Effector memory CD8-positive, alpha-beta T cell (primary cell): ENCODE measurements at regions not wholly inside any gene's neighbourhood (a gene's known extent, or its start where the extent isn't known, plus 50 kb on each side); places are given as distances from the start of the nearest gene placed in this dataset.

Experiments
- ATAC-seq: fragments of 150-1000 bp; cut with Tn5 transposase; replicated peaks from 2 replicates; pipeline ENCODE4 v1.10.0; 2021; ENCODE audit warnings: mild to moderate bottlenecking, moderate library complexity
- DNase-seq, 3 experiments: peaks; one replicate each; pipeline ENCODE4 v3.0.0; 2021
- H3K27ac Mint-ChIP-seq, 2 donors: one replicate each; pipeline ENCODE4 v1.8.0; 2022; ENCODE audit warnings: mild to moderate bottlenecking in 2 of 2, mixed read lengths in 2 of 2, moderate library complexity in 2 of 2
- H3K27me3 Mint-ChIP-seq, 2 donors: one replicate each; pipeline ENCODE4 v1.8.0; 2022; ENCODE audit warnings: mixed read lengths in 2 of 2
- H3K36me3 Mint-ChIP-seq: one replicate; pipeline ENCODE4 v1.8.0; 2022; ENCODE audit warnings: mild to moderate bottlenecking, moderate library complexity, mixed read lengths; ENCODE audit not compliant: insufficient read depth
- H3K4me1 Mint-ChIP-seq, 2 donors: one replicate each; pipeline ENCODE4 v1.8.0; 2022; ENCODE audit warnings: low read depth in 2 of 2, mixed read lengths in 2 of 2
- H3K4me3 Mint-ChIP-seq, 2 donors: one replicate each; pipeline ENCODE4 v1.8.0; 2022; ENCODE audit warnings: mild to moderate bottlenecking in 2 of 2, mixed read lengths in 2 of 2, moderate library complexity in 2 of 2
- H3K9me3 Mint-ChIP-seq, 2 donors: one replicate each; pipeline ENCODE4 v1.8.0; 2022; ENCODE audit warnings: mixed read lengths in 2 of 2

DNA sequence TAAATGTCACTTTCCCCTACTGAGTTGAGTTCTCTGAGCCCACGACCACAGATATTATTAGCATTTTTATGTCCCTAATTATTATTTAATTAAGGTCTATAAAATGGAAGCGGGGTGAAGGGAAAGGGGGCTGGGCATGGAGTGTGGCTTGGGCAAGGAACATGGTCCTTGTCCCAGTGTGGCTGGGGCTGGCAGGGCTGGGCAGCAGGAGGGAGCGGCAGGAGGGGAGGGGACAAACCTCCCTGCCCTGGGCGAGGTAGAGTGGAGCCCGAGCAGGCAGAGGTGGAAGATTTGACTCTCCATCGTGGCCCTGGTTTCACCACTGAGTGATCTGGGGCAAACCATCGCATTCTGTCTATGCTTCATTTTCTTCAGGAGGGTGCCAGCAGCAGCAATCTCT, 402.9 kb upstream of the C2CD4B start:
- DNase-seq: no peak
- H3K27me3 Mint-ChIP-seq: peaks cover 63 to 83% of the 10 kb centered on the region in 2 donors
- ATAC-seq: no peak
- no peaks in the 10 kb centered on the region for H3K4me1 Mint-ChIP-seq
- H3K4me3 Mint-ChIP-seq: no peak overlapping the region
- no peaks in the 10 kb centered on the region for H3K9me3 Mint-ChIP-seq
- no peak overlapping the region for H3K27ac Mint-ChIP-seq
- no peaks in the 10 kb centered on the region for H3K36me3 Mint-ChIP-seq

DNA sequence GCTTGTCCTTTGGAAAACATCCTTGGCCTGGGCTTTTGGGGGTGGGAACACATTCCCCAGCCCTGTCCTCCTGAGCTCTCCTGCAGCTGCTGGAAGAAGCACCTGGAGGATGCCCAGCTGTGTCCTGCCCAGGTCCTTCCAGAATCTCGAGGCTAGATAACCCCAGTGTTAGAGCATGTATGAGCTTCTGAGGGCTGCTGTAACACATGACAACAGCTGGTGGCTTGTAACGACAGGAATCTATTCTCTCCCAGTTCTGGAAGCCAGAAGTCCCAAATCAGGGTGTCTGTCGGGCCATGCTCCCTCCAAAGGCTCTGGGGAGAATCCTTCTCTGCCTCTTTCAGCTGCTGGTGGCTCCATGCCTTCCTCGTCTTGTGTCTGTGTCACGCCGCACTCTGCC, 403.6 kb upstream of the C2CD4B start:
- no peaks in the 10 kb centered on the region for H3K36me3 Mint-ChIP-seq
- no peaks in the 10 kb centered on the region for H3K9me3 Mint-ChIP-seq
- H3K27me3 Mint-ChIP-seq: peaks cover 63 to 83% of the 10 kb centered on the region in 2 donors
- ATAC-seq (no peak), DNase-seq (no peak)
- H3K4me1 Mint-ChIP-seq: no peaks in the 10 kb centered on the region
- H3K27ac Mint-ChIP-seq: no peak overlapping the region
- no peak overlapping the region for H3K4me3 Mint-ChIP-seq

DNA sequence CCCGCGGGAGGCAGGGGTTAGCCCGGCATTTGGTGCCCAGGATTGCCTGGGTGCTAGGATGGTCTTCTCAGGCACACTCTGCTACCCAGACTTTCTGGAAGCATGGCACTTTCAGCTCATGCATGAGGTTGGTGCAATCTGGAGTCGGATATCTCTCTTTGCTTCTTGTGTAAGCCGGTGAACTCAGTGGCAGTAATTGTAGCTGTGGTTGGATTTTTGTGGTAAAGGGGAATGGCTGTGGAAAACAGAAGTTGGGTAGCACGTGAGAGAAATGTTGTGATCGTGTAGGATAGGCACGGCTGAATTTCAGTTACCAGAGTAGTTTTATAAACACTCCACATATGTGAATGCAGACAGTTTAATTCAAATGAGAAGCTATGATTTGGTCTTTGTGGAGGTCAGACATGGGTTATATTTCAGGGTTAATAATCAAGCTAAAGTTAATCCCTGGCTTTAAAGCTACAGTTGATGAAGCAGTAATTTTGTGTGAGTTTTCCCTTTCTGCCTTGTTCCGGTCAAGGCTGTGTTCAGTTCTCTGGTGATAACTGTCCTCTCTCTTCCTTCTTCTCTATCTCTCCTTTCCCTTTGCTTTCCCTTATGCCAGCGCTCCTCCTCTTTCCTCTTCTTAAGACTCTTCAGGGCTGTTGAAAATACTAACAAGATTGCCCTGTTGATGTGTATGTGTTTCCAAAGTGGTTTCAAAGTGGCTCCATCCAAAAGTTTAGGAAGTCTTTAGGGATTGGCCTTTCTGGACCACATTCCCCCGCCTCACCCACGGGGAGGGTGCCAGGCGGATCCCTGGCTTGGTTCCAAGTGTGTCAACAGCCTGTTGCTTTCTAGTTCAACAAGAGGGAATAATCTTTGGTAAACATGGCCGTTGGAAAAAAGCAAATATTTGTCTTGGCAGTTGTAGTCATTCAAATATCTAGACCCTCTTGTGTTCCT, 404.6 kb upstream of the C2CD4B start:
- Mint-ChIP-seq H3K27me3 (peaks cover 62 to 77% of the 10 kb centered on the region in 2 donors), H3K4me1 (no peaks in the 10 kb centered on the region), H3K4me3 (no peak overlapping the region), H3K36me3 (no peaks in the 10 kb centered on the region), H3K9me3 (no peaks in the 10 kb centered on the region), H3K27ac (no peak overlapping the region)
- DNase-seq (no peak), ATAC-seq (no peak)

DNA sequence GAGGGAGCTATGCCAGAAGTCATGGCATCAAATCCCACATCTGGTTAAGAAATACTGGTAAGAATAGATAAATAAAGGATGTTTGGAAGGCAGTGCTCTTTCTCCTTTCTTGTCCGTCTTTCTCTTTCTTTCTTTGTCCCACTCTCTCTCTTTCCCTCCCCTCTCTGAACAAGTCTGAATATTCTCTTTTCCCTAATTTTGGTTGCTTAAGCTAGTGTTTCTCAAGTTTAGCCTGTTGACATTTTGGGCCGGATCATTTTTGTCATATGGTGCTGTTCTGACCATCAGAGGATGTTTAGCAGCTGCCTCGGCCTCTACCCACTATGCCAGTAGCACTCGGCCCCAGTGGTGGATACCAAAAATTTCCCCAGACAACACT, 405.3 kb upstream of the C2CD4B start:
- Mint-ChIP-seq H3K4me3 (no peak overlapping the region), H3K27ac (no peak overlapping the region)
- no peak for ATAC-seq

DNA sequence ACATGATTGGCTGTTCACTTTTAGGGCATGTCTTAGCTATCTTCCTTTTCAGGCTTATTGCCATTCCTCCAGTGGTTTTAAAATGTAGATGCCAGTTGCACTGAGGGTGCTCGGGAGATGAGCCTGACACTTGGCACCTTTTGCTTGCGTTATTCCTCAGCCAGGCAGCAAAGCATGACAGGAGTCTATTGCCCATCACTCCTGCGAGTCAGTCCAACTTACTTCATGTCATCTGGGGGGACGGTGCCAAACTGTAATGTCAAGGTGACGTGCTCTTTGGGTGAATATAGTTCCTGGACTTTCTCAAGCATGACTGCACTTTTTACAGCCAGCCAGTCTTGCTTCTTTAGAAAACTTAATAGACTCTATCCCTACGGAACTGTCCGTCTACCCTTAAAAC, 406.0 kb upstream of the C2CD4B start:
- Mint-ChIP-seq H3K27ac (no peak overlapping the region), H3K9me3 (no peaks in the 10 kb centered on the region), H3K36me3 (no peaks in the 10 kb centered on the region), H3K27me3 (peaks cover 57 to 66% of the 10 kb centered on the region in 2 donors), H3K4me3 (no peak overlapping the region), H3K4me1 (no peaks in the 10 kb centered on the region)
- no peak for ATAC-seq
- DNase-seq: no peak

More for the DNA sequence above, 405.3 kb upstream of the C2CD4B start:
- Mint-ChIP-seq H3K9me3 (no peaks in the 10 kb centered on the region), H3K27me3 (peaks cover 58 to 72% of the 10 kb centered on the region in 2 donors), H3K4me1 (no peaks in the 10 kb centered on the region), H3K36me3 (no peaks in the 10 kb centered on the region)
- no peak for DNase-seq

DNA sequence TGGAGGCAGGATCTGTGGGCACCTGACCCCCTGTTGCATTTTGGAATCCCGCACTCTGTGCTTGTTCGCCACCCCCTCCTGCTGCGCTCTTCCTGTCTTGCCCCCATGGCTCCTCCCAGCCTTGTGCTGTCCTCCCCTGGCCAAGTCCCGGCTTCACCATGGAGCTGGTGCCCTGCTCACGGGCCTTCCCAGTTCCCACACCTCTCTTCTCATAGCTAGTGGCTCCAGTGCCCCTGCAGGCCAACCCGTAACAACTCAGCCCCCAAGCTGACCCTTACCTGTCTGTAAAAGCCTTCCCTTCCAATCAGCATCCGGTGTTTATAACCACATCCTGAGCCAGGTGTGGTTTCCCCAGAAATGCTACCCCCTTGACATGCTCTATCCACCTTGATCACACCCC, 407.7 kb upstream of the C2CD4B start:
- no peak for ATAC-seq
- no peak for DNase-seq
- H3K27ac Mint-ChIP-seq: no peak overlapping the region
- H3K36me3 Mint-ChIP-seq: peaks cover 3% of the 10 kb centered on the region
- no peaks in the 10 kb centered on the region for H3K4me1 Mint-ChIP-seq
- H3K4me3 Mint-ChIP-seq: no peak overlapping the region
- H3K9me3 Mint-ChIP-seq: no peaks in the 10 kb centered on the region
- peaks cover 52% of the 10 kb centered on the region in 2 donors for H3K27me3 Mint-ChIP-seq

DNA sequence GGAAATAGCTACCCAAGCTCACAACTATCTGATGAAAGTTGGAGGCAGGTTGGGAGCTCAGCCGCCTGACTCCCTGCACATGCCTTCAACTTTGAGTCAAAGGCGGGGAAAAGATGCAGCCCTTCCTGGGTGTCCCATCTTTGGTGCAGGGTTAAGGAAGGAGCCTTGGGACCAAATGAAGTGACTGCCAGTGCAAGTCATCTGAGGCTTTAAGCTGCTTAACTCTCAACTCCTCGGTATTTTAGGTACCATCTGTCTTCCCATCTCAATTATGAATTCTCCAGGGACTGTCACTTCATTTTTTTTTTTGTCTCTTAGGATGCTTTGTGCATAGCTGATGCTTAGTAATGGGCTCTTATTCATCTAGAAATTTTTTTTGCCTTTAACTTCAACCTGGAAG, 408.8 kb upstream of the C2CD4B start:
- H3K27ac Mint-ChIP-seq: no peak overlapping the region
- H3K27me3 Mint-ChIP-seq: peaks cover 41 to 49% of the 10 kb centered on the region in 2 donors
- no peaks in the 10 kb centered on the region for H3K4me1 Mint-ChIP-seq
- H3K36me3 Mint-ChIP-seq: peaks cover 3% of the 10 kb centered on the region
- ATAC-seq (no peak), DNase-seq (no peak)
- H3K9me3 Mint-ChIP-seq: no peaks in the 10 kb centered on the region
- no peak overlapping the region for H3K4me3 Mint-ChIP-seq

DNA sequence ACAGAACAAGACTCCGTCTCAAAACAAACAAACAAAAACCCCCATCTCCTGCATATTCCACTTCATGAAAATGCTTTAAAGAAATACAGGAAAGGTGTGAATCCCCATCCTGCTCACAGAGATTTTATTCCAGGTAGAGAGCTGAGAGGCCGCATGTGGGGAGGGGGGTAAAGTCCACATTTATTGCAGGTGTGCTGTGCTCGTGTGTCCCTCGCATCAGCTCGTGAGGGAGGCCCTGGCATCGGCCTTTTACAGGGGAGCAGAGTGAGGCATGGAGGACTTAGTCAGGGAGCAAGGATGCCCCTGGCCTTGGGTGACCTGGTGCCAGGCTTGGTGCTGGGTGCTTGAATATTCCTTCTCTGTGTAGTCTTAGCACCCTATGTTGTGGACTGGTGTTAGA, 413.5 kb upstream of the C2CD4B start:
- Mint-ChIP-seq H3K36me3 (peaks cover 3% of the 10 kb centered on the region), H3K4me1 (no peaks in the 10 kb centered on the region)
- ATAC-seq: no peak

DNA sequence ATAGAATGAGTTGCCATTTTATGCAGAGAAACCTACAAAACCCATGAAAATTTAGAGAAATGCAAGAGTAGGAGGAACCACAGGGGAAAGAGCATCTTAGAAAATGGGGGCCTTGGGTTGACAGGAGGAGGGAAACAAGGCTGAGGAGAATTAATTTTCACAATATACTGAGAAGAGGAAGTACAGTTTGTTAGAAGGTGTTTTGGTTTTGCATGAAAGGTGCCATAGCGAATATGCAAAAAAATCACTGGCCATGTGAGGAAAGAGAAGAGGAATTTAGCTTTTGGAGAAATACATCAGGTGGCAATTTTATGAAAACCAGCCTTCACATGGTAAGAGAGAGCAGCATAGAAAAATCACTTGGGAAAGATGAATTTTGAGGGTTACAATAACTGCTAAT, 413.9 kb upstream of the C2CD4B start:
- H3K4me3 Mint-ChIP-seq: no peak overlapping the region
- no peaks in the 10 kb centered on the region for H3K9me3 Mint-ChIP-seq
- no peaks in the 10 kb centered on the region for H3K4me1 Mint-ChIP-seq
- no peak overlapping the region for H3K27ac Mint-ChIP-seq
- peaks cover 3% of the 10 kb centered on the region for H3K36me3 Mint-ChIP-seq
- no peak for ATAC-seq
- H3K27me3 Mint-ChIP-seq: peaks cover 25 to 31% of the 10 kb centered on the region in 2 donors
- no peak for DNase-seq

More for the DNA sequence above, 413.5 kb upstream of the C2CD4B start:
- H3K27me3 Mint-ChIP-seq: peaks cover 29 to 35% of the 10 kb centered on the region in 2 donors
- H3K27ac Mint-ChIP-seq: no peak overlapping the region
- no peaks in the 10 kb centered on the region for H3K9me3 Mint-ChIP-seq
- H3K4me3 Mint-ChIP-seq: no peak overlapping the region
- no peak for DNase-seq

DNA sequence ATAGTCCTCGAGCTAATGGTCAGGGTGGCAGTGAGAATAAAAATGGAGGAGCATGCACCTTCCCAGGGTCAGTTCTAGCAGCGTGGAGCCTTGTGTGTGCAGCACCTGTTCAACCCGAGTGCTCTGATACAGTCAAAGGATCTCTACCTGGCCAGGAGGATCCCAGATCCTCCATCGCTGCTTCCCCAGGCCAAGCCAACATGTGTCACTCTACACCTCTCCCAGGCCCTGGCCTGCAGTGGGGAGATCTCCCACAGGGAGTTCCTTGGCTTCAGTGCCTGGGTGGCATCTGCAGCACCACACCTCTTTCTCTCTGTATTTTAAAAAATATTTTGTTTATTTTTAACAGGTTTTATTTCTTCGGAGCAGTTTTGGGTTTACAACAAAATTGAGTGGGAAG, 414.8 kb upstream of the C2CD4B start:
- H3K4me1 Mint-ChIP-seq: no peaks in the 10 kb centered on the region
- no peak for ATAC-seq
- H3K9me3 Mint-ChIP-seq: no peaks in the 10 kb centered on the region
- H3K4me3 Mint-ChIP-seq: no peak overlapping the region
- no peak for DNase-seq
- H3K27ac Mint-ChIP-seq: no peak overlapping the region
- peaks cover 3% of the 10 kb centered on the region for H3K36me3 Mint-ChIP-seq
- H3K27me3 Mint-ChIP-seq: peaks cover 23 to 27% of the 10 kb centered on the region in 2 donors

DNA sequence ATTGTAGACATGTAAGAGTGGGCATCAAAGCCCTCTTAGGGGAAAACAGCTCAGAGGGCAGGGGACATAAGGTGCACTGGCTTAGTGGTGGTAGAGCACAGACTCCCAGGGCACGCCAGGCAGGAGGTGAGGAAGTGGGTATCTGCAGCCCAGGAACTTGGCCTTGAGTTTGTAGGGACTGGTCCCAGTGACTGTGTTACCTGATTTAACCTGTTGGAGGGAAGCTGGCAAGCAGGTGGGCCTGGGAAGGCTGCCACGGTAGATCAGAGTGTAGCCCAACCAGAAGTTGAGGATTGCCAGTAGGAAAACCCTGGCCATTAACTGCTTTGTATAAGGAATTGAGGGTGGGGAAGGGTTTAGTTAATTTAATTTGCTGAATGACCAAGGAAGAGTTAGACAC, 417.5 kb upstream of the C2CD4B start:
- DNase-seq: no peak
- Mint-ChIP-seq H3K27me3 (peaks cover 16 to 23% of the 10 kb centered on the region in 2 donors), H3K27ac (no peak overlapping the region), H3K4me1 (no peaks in the 10 kb centered on the region), H3K4me3 (no peak overlapping the region), H3K9me3 (no peaks in the 10 kb centered on the region), H3K36me3 (no peaks in the 10 kb centered on the region)
- no peak for ATAC-seq

DNA sequence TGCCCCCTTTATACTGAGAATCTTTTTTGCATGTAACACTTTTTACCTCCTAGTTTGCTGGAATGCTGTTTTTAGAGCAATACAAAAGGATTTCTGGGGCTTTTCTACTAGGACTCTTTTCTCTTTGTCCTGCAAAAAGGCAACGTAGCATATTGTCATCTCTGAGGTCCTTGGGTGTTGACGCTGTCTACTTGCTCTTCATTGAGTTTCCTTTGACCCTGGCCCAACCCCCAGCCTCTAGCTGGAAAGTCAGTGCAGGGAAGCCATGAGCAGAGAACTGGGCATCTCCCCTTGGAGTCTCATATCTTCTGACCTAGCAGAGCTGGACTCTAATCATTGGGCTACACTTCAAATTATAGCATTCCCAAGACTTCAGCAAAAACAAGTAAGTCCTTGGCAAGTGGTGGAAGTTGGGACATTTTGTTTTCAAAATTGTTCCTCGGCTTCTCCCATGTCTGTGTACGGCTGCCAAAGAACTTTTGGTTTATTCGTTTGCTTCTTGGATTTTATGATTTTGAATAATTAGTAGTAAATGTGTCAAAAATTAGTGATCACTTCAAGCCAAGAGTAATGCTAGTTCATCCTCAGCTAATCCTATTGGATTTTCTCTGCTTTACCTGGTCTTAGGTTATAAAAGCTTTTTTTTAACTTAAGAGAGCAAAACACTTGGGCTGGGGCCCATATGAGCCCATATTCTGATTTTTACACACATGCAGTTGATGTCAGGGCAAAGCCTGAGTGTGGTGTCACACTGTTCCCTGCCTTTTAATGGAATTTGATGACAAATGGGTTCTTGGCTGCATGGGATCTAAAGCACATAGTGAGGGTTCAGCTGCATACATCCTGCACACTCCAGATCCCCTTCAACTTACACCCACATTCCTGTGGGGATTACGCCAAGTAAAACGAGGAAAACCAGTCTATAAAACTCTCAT, 419.5 kb upstream of the C2CD4B start:
- Mint-ChIP-seq H3K9me3 (no peaks in the 10 kb centered on the region), H3K27ac (no peak overlapping the region), H3K4me1 (no peaks in the 10 kb centered on the region), H3K36me3 (no peaks in the 10 kb centered on the region), H3K27me3 (peaks cover 17 to 26% of the 10 kb centered on the region in 2 donors), H3K4me3 (no peak overlapping the region)
- DNase-seq (no peak), ATAC-seq (no peak)

DNA sequence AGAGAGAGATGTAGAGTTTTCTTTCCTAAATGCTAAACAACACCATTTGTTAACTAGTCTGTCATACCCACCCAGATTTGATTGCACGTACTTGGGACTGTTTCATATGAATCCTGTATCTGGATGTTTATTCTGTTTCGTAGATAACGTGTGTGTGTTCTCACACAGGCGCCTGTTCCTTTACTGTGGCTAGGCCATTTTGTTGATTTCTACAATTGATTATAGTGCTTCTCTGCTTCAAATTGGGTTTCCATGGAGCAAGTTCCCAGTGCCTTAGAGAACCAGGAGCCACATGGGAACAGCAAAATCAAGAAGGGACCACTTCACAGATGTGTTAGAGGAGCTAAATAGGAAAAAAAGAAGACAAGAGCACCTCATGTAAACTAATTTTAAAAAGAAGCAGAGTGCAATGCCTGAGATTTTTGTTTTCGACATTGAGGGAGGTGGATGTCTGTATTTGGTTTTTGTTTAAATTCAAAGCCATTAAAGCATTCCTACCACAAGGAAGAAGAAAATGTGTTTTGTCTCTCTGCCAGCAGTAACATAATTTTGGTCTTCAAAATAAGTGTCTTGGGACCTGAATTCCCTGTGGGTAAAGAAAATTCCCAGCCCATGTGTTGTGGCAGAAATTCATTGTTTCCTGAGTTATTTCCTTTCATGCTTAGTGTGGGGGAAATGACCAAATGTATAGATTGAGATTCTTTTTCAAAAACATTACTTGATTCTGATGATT, 424.0 kb upstream of the C2CD4B start:
- Mint-ChIP-seq H3K4me3 (no peak overlapping the region), H3K27me3 (peaks cover 35 to 37% of the 10 kb centered on the region in 2 donors), H3K27ac (no peak overlapping the region), H3K4me1 (no peaks in the 10 kb centered on the region), H3K9me3 (no peaks in the 10 kb centered on the region), H3K36me3 (no peaks in the 10 kb centered on the region)
- no peak for DNase-seq
- no peak for ATAC-seq
